Endodermal cell (in vitro differentiated cells): ENCODE measurements at regions not wholly inside any gene's neighbourhood (a gene's known extent, or its start where the extent isn't known, plus 50 kb on each side); places are given as distances from the start of the nearest gene placed in this dataset.

Experiments used
- DNase-seq: peaks from one replicate; pipeline ENCODE4 v3.0.0-alpha.2; 2017
- H3K27ac ChIP-seq: 2 replicates; pipeline ENCODE4 v1.5.1; 2013; ENCODE audit warnings: mild to moderate bottlenecking, low read depth, low read length, moderate library complexity
- H3K27me3 ChIP-seq: 2 replicates; pipeline ENCODE4 v1.6.1; 2013; ENCODE audit warnings: mild to moderate bottlenecking, low read length, moderate library complexity; ENCODE audit not compliant: insufficient read depth, control insufficient read depth, poor library complexity, severe bottlenecking
- H3K36me3 ChIP-seq: 2 replicates; pipeline ENCODE4 v1.7.0; 2013; ENCODE audit warnings: mild to moderate bottlenecking, low read length, moderate library complexity; ENCODE audit not compliant: control insufficient read depth, insufficient read depth
- H3K4me1 ChIP-seq: one replicate; pipeline ENCODE4 v1.7.0; 2013; ENCODE audit warnings: low read length; ENCODE audit not compliant: control insufficient read depth, insufficient read depth
- H3K4me3 ChIP-seq: 2 replicates; pipeline ENCODE4 v1.5.1; 2013; ENCODE audit warnings: mild to moderate bottlenecking, low read length, moderate library complexity
- H3K9ac ChIP-seq: 2 replicates; pipeline ENCODE4 v1.6.1; 2013; ENCODE audit warnings: mild to moderate bottlenecking, low read length, moderate library complexity; ENCODE audit not compliant: poor library complexity, severe bottlenecking; ENCODE audit errors: extremely low read depth
- H3K9me3 ChIP-seq: 2 replicates; pipeline ENCODE4 v1.6.1; 2013; ENCODE audit warnings: mild to moderate bottlenecking, low read length, moderate library complexity; ENCODE audit not compliant: control insufficient read depth
- H3K27ac Mint-ChIP-seq: 2 replicates; pipeline ENCODE4 v1.8.0; 2020; ENCODE audit warnings: mixed read lengths
- H3K27me3 Mint-ChIP-seq: 2 replicates; pipeline ENCODE4 v1.8.0; 2021; ENCODE audit warnings: mild to moderate bottlenecking, mixed read lengths; ENCODE audit not compliant: insufficient read depth
- H3K36me3 Mint-ChIP-seq: 2 replicates; pipeline ENCODE4 v1.8.0; 2020; ENCODE audit warnings: low read depth, mixed read lengths
- H3K4me1 Mint-ChIP-seq: 2 replicates; pipeline ENCODE4 v1.8.0; 2020; ENCODE audit warnings: mixed read lengths
- H3K4me3 Mint-ChIP-seq: 2 replicates; pipeline ENCODE4 v1.8.0; 2020; ENCODE audit warnings: mild to moderate bottlenecking, moderate library complexity, mixed read lengths
- H3K9me3 Mint-ChIP-seq: 2 replicates; pipeline ENCODE4 v1.8.0; 2020; ENCODE audit warnings: mild to moderate bottlenecking, mixed read lengths
- CTCF ChIP-seq: fragments of 200-600 bp; sonication (generic); conservative IDR thresholded peaks from 2 replicates; pipeline ENCODE4 v1.5.0; 2021; ENCODE audit warnings: antibody characterized with exemption, mild to moderate bottlenecking
- whole genome bisulfite sequencing, 2 experiments: methylation state at CpG; one replicate each; pipeline versions ENCODE4 v1.1.5 to v1.1.7; 2013; ENCODE audit warnings: missing lambda C conversion rate in 2 of 2, mixed read lengths in 1 of 2; ENCODE audit not compliant: insufficient coverage in 1 of 2, insufficient read length in 1 of 2; 5-methylcytosine and 5-hydroxymethylcytosine counted together

- Histone ChIP-seq H3K27ac (no peak overlapping the region), H3K9ac (no peak overlapping the region), H3K27me3 (no peaks in the 10 kb centered on the region), H3K4me3 (no peak overlapping the region), H3K9me3 (peaks cover 4% of the 10 kb centered on the region), H3K4me1 (no peaks in the 10 kb centered on the region), H3K36me3 (no peaks in the 10 kb centered on the region)
- H3K9me3 Mint-ChIP-seq, result peaks cover 37% of the 10 kb centered on the region
- no peak for TF ChIP-seq CTCF
- no peak for DNase-seq
- H3K27ac Mint-ChIP-seq, result no peak overlapping the region
- H3K4me1 Mint-ChIP-seq, result no peaks in the 10 kb centered on the region
- peaks cover 5% of the 10 kb centered on the region for H3K36me3 Mint-ChIP-seq
- WGBS, 2 experiments, result 100% methylated on average over 2 of the region's 2 CpGs; no CpG with 5 or more reads in 1 of the 2 experiments
- no peaks in the 10 kb centered on the region for H3K27me3 Mint-ChIP-seq
- H3K4me3 Mint-ChIP-seq, result no peak overlapping the region
Measured at GRCh38 chrX:43530837-43531236, 125.3 kb upstream of the MAOA start.

- no peak for TF ChIP-seq CTCF
- no peaks in the 10 kb centered on the region for H3K27me3 Mint-ChIP-seq
- no peak overlapping the region for H3K4me3 ChIP-seq
- H3K27ac ChIP-seq, result no peak overlapping the region
- H3K36me3 ChIP-seq, result no peaks in the 10 kb centered on the region
- H3K4me3 Mint-ChIP-seq, result no peak overlapping the region
- no peaks in the 10 kb centered on the region for H3K4me1 ChIP-seq
- H3K9ac ChIP-seq, result no peak overlapping the region
- H3K9me3 Mint-ChIP-seq, result peaks cover 25% of the 10 kb centered on the region
- peaks cover 52% of the 10 kb centered on the region for H3K4me1 Mint-ChIP-seq
- peaks cover 10% of the 10 kb centered on the region for H3K9me3 ChIP-seq
- no peak for DNase-seq
- WGBS, 2 experiments, result 81 to 90% methylated on average over 2 to 3 of the region's 3 CpGs
- H3K27ac Mint-ChIP-seq, result no peak overlapping the region
- H3K36me3 Mint-ChIP-seq, result peaks cover 6% of the 10 kb centered on the region
- no peaks in the 10 kb centered on the region for H3K27me3 ChIP-seq
Measured at GRCh38 chrX:43540318-43540717, 115.8 kb upstream of the MAOA start.

DNA sequence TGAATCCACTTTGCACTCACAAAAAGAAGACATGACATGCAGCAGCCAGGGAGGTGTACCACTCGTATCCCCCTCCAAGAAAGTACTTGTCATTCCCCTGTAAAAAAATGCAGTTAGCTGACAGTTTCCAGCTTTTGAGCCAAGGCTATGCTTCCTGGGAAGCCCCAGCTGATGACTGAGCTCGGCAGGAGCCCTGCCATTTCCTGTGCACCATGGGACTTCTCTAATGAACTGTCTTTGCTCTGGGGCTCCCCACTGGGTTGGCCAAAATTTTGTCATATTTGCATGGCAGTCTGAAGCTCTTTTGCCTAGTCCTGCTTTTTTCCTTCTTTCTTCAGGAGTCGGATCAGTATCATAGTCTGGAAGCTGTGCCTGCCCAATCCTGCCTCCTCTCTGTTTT, 104.5 kb upstream of the MAOA start:
- Mint-ChIP-seq H3K27me3 (no peaks in the 10 kb centered on the region), H3K36me3 (no peaks in the 10 kb centered on the region), H3K9me3 (peaks cover 8% of the 10 kb centered on the region), H3K4me3 (peak overlapping the region; percentile 27), H3K27ac (peak overlapping the region; percentile 89), H3K4me1 (peaks cover 38% of the 10 kb centered on the region)
- no peaks in the 10 kb centered on the region for H3K27me3 ChIP-seq
- peaks cover 3% of the 10 kb centered on the region for H3K4me1 ChIP-seq
- peaks cover 4% of the 10 kb centered on the region for H3K9me3 ChIP-seq
- no peak overlapping the region for H3K4me3 ChIP-seq
- H3K9ac ChIP-seq, result no peak overlapping the region
- peak; percentile 71 for DNase-seq
- H3K27ac ChIP-seq, result no peak overlapping the region
- TF ChIP-seq CTCF, result no peak
- H3K36me3 ChIP-seq, result no peaks in the 10 kb centered on the region
- WGBS, 2 experiments, result 53% methylated on average over 3 of the region's 3 CpGs; no CpG with 5 or more reads in 1 of the 2 experiments
